ENCODE measurements at regions not wholly inside any gene's neighbourhood (a gene's known extent, or its start where the extent isn't known, plus 50 kb on each side); places are given as distances from the start of the nearest gene placed in this dataset.

DNA sequence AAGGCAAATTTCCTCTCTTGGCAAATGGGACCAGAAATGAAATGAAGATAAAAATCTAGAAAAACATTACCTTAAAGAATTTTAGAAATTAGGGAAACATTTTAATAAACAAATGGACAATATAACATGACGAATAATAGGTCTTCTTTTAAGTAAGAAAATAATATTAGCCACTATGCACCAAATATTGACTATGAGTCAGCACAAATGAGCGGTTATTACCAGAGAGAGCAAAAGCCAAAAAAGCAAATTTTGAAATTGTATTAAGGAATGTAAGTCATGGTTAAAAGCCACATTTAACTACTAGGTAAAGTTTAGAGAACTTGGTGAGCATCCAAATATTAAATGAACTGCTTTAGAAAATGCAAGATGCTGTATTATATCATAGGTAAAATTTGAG is 376.6 kb upstream of the JAG1 start:
- Histone ChIP-seq H3K9me1 (ENCODE audit: insufficient read depth, low read length) (no peaks in the 10 kb centered on the region), H4K20me1 (ENCODE audit: insufficient read depth, low read length) (no peaks in the 10 kb centered on the region), H3K18ac (ENCODE audit: low read depth, low read length) (no peak overlapping the region), H3K9ac (ENCODE audit: low read depth, low read length) (no peak overlapping the region), H3K27ac (ENCODE audit: insufficient read depth, low read length) (no peak overlapping the region), H3K4ac (ENCODE audit: low read depth, low read length) (no peak overlapping the region), H4K91ac (ENCODE audit: insufficient read depth, low read depth, low read length) (no peak overlapping the region), H3K36me3 (ENCODE audit: control insufficient read depth, insufficient read depth, low read length) (no peaks in the 10 kb centered on the region), H3K4me2 (ENCODE audit: low read depth, low read length) (no peak overlapping the region), H3K9me3 (ENCODE audit: control insufficient read depth, insufficient read depth, low read length) (no peaks in the 10 kb centered on the region), H2BK15ac (ENCODE audit: low read depth, low read length) (no peak overlapping the region), H2AFZ (replicated peaks; ENCODE audit: low read length, poor library complexity) (no peak overlapping the region), H3K79me1 (ENCODE audit: low read depth in 1 of 2, low read length in 2 of 2) (no peaks in the 10 kb centered on the region), H3K4me1 (ENCODE audit: control insufficient read depth, insufficient read depth, low read length) (no peaks in the 10 kb centered on the region), H4K8ac (ENCODE audit: low read depth in 2 of 2, low read length in 2 of 2) (no peak overlapping the region), H3K56ac (ENCODE audit: extremely low read depth, insufficient read depth, low read length) (no peak overlapping the region), H3K23ac (ENCODE audit: low read depth, low read length) (no peak overlapping the region), H4K5ac (ENCODE audit: low read depth, low read length) (no peak overlapping the region), H3K14ac (replicated peaks; ENCODE audit: low read depth, low read length) (no peak overlapping the region), H3K27me3 (ENCODE audit: control insufficient read depth, insufficient read depth, low read length) (no peaks in the 10 kb centered on the region), H2BK5ac (ENCODE audit: low read depth, low read length, poor library complexity, severe bottlenecking) (no peak overlapping the region), H2BK120ac (ENCODE audit: low read depth, low read length) (no peak overlapping the region), H2AK5ac (ENCODE audit: low read depth, low read length) (no peak overlapping the region), H2AK9ac (replicated peaks; ENCODE audit: low read depth, low read length, poor library complexity) (no peak overlapping the region), H3K4me3 (ENCODE audit: insufficient read depth, low read depth, low read length) (no peak overlapping the region), H2BK20ac (ENCODE audit: low read depth, low read length) (no peak overlapping the region)
- TF ChIP-seq CHD1 (IDR thresholded peaks at IDR 0.05; ENCODE audit: low read depth, low read length) (no peak), NFE2L2 (IDR thresholded peaks at IDR 0.05; ENCODE audit: low read depth, low read length) (peak; percentile 50), BHLHE40 (IDR thresholded peaks at IDR 0.05; ENCODE audit: low read depth, low read length) (no peak), RAD21 (IDR thresholded peaks at IDR 0.05; ENCODE audit: low read length) (no peak), CEBPB (IDR thresholded peaks at IDR 0.05; ENCODE audit: low read depth, low read length) (no peak), MAFK (IDR thresholded peaks at IDR 0.05; ENCODE audit: low read depth, low read length) (peak; percentile 64), RCOR1 (IDR thresholded peaks at IDR 0.05; ENCODE audit: insufficient replicate concordance, low read length) (no peak), RFX5 (IDR thresholded peaks at IDR 0.05; ENCODE audit: low read depth, low read length) (no peak), FOS (IDR thresholded peaks at IDR 0.05; ENCODE audit: low read depth, low read length) (no peak)
- BruUV-seq (replicated peaks), result no TSS peak
- no CpG with 5 or more reads among the region's 2 CpGs for WGBS, 2 experiments (ENCODE audit: extremely low coverage in 2 of 2, insufficient read length in 1 of 2)
- in situ Hi-C loops (cut with MboI; ENCODE audit: low sequenced_read_pairs), result no loop called here
- dilution Hi-C loops (cut with HindIII; ENCODE audit: low sequenced_read_pairs, unreplicated experiment), result no loop called here
- intact Hi-C loops (cut with micrococcal nuclease), result no loop called here
- ATAC-seq (ENCODE audit: low read depth), result no peak
- CTCF ChIA-PET, result interaction anchor here (0.6 kb wide), 1 partner anchor 13 kb away, joined by 3 read pairs; no protein-coding TSS in a partner anchor
- POLR2A ChIA-PET (ENCODE audit: unreplicated experiment), result no interaction called here
- DNase-seq, result no peak
